HG02884 (cell line): ENCODE measurements at regions not wholly inside any gene's neighbourhood (a gene's known extent, or its start where the extent isn't known, plus 50 kb on each side); places are given as distances from the start of the nearest gene placed in this dataset.
"Not testable (repeated sequence)": the region's sequence is repeated elsewhere in the genome, so short reads cannot be mapped to it uniquely, and the experiment has no call there.

ENCODE experiments used
- ATAC-seq: cut with Tn5 transposase; IDR thresholded peaks from one replicate; pipeline ENCODE4 v1.9.1; 2021; ENCODE audit warnings: mild to moderate bottlenecking, moderate library complexity; ENCODE audit not compliant: unreplicated experiment

- ATAC-seq: no peak
Measured at GRCh38 chr5:28313953-28314352, 1275.6 kb upstream of the CDH9 start.

GRCh38 chr5:28313321-28313951, 1275.0 kb upstream of the CDH9 start:
- no peak for ATAC-seq

DNA sequence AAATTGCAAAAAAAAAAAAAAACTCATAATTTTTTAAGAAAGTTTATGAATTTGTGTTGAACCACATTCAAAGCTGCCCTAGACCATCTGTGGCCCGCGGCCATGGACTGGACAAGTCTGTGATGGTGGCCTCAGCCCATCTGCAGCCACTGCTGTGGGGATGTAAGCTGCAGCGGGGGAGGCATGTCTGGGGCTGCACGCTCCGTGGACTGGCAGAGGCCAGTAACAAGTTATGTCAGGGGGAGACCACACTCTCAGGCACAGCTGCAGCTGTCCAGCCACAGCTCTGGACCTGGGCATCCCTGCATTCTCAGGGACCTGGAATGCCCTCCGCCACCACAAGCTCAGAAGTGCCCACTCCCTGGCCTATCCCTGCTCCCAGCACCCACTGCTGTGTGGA, 1272.3 kb upstream of the CDH9 start:
- no peak for ATAC-seq

DNA sequence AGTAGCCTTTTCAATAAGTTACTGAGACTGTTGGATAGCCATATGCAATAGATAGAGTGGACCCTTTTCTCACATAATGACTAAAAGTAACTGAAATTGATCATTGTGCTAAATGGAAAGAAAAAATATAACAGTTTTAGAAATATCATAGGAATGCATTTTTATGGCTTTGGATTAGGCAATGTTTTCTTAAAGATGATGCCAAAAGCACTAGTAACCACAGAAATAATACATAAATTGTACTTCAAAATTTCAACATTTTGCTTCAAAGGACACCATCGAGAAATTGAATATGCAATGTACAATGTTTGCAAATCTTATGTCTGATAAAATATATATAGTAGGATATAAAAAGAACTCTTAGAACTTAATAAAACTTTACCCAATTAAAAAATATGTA, 1267.5 kb upstream of the CDH9 start:
- ATAC-seq: no peak

DNA sequence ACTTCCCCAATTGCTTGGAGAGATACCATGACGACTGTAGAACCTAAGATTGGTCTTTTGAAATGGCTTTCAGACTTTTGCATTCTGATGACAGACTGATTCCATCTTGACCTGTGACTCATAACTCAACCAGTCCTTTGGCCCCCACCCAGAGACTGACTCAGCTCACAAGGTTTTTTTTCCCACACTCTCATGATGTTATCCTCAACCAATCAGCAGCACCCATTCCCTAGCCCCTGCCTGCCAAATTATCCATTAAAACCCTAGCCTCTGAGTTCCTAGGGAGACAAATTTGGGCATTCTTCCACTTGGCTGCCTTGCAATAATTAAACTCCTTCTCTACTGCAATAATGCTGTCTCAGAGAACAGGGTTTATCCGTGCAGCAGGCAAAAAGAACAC, 1263.3 kb upstream of the CDH9 start:
- no peak for ATAC-seq

- no peak for ATAC-seq
Measured at GRCh38 chr5:28296254-28297013, 1258.0 kb upstream of the CDH9 start.

DNA sequence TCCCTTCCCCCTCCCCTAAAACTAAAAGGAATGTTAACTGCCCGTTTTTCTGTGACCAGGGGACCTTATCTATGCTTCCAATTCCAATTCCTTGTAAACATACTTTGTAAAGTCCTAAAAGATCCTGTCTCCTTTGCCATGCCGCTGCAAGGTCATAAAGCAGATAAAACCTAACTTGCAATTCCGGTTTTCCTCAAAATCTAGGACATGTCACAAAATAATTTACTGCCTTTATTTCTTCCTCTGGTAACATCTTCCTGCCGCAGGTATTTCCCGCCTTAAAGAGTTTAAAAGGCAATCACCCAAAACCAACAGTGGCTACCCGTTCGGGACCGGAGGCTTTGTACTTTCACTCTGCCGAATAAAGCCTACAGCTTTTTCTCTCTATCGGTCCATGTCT, 1248.6 kb upstream of the CDH9 start:
- not testable (repeated sequence) for ATAC-seq

DNA sequence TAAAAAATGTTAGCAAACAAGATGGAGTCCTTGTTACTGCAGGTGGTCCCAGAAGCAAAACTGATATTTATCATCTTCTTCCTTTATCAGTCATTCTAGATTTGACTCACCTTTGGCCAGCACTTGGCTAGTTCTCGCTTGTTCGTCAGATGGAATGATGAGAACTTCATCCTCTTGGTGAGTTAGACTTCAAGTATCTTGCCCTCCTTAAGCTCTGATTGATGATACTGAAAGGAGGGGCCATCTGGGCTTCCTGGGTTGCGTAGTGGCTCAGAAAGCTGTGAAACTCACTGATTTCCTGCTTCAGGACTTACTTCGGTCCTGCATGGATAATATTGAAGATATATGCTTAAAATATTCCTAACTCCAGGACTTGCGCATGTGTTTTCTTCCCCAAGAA, 1248.2 kb upstream of the CDH9 start:
- ATAC-seq: no peak

GRCh38 chr5:28284788-28285187, 1246.4 kb upstream of the CDH9 start:
- ATAC-seq: no peak

DNA sequence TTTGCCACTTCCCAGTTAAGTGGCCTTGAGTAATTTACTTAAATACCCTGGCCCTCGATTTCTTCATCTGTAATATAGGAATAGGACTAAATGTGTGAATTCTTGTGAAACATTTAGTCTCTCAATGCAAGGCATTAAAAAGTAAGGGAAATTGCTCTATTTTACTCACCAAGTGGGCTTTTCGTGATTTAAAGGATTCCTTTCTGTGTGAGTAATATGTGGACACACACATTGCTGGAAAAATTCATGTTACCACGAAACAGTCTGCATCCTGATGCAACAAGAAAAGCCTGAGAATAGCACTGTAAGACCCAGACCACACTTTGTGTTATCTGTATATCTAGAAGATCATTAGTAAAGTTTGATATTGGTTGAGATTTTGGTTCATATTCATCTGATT, 1243.0 kb upstream of the CDH9 start:
- no peak for ATAC-seq

GRCh38 chr5:28275931-28276330, 1237.5 kb upstream of the CDH9 start:
- no peak for ATAC-seq

DNA sequence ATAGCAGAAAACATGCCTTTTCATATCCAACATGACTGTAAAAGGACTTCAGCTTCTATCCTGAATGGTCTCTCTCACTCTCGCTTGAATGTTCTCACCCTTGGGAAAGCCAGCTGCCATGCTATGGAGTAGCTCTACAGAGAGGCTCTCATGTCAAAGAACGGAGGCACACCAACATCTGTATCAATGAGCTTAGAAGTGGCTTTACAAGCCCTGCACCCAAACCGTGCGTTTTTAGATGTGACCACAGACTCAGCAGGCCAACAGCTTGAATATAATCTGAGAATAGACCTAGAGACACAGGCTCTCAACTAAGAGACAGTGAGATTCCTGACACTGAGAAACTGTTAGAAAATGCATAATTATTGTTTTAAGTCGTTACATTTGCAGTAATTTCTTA, 1231.6 kb upstream of the CDH9 start:
- no peak for ATAC-seq

DNA sequence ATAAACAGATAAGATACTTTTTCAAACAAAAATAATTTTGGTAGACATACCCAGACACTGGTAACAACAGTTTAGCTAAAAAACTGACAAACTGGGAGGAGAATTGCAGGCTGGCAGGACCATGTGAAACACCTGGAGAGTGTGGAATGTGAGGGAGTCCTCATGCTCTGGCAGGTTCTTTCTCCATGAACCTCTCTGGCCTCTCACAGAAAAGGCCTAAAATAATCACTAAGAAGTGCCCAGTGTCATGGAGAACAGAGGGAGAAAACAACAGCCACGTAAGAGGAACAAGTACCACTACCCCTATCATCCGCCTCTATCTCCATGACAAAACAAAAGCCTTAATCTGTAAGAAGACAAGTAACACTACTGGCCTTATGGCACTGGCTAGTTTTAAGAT, 1227.5 kb upstream of the CDH9 start:
- no peak for ATAC-seq

- no peak for ATAC-seq
Measured at GRCh38 chr5:28254846-28255245, 1216.5 kb upstream of the CDH9 start.

DNA sequence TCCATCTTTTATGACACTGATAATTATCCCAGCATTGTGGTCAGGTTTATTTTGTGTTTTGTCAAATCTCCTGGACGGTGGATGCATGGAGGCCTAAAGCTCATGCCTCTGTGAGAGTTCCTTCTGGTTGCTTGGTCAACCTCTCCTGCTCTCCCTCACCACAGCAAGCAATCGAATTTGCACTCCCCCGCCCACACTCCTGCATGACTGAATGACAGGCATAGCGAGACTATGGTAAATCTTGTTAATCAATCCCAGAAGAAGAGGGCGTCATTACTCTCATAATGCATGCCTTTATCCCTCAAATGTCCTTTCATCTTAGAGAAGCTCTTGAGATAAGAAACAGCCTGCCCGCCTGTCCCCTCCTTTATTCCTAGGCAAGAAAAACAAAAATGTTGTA, 1215.0 kb upstream of the CDH9 start:
- no peak for ATAC-seq

- no peak for ATAC-seq
Measured at GRCh38 chr5:28249771-28250415, 1211.5 kb upstream of the CDH9 start.

- no peak for ATAC-seq
Measured at GRCh38 chr5:28234356-28234968, 1196.1 kb upstream of the CDH9 start.

DNA sequence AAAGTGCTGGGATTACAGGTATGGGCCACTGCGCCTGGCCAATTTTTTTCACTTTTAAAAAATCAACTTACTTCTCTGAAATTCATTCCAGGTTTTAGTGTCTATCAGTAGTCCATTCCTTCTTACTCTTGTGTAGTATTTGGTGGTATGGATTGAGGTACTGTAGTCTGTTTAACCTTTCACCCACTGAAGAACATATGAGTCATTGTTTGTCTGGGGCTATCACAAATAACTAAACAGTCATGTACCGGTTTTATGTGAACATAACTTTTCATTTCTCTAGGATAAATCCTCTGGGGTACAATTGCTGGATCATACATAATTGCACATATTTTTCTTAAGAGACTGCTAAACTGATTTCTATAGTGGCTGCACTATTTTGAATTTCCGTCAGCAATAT, 1188.0 kb upstream of the CDH9 start:
- no peak for ATAC-seq

GRCh38 chr5:28219539-28219938, 1181.2 kb upstream of the CDH9 start:
- no peak for ATAC-seq

DNA sequence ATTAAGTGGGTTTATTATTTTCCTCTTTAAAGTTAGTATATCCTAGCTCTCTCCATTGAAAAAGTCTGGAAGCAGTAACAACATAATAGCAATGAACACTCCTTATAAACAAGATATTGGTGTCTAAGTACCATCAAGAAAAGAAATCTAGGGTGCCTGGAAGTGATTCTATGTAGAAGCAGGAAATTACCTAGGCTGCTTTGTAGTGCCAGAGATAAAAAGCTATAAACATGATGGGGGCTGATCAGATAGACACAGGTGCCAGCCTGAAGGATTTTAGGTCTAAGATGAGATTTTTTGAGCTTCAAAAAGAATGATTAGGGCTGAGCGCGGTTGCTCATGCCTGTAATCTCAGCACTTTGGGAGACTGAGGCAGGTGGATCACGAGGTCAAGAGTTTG, 1179.3 kb upstream of the CDH9 start:
- no peak for ATAC-seq

- no peak for ATAC-seq
Measured at GRCh38 chr5:28216939-28217360, 1178.6 kb upstream of the CDH9 start.

DNA sequence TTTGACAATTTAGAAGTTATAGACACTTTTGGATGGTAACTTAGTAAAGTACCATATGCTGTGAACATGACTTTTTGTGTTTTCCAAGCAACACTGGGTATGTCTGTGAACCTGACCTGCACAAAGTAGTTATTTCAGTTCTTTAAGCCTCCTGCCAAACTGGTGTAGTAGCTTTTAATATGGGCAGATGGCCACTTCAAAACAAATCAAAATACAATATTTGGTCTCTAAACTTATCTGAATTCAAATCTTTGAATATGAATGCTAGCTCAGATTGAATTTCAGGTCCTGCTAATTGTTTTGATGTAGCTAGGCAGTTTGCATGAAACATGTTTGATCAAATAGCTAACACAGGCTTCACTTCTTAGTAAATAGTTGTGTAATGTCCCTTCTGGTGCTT, 1176.7 kb upstream of the CDH9 start:
- ATAC-seq: no peak
